Immature natural killer cell (primary cell): ENCODE measurements at regions not wholly inside any gene's neighbourhood (a gene's known extent, or its start where the extent isn't known, plus 50 kb on each side); places are given as distances from the start of the nearest gene placed in this dataset.
"Not testable (repeated sequence)": the region's sequence is repeated elsewhere in the genome, so short reads cannot be mapped to it uniquely, and the experiment has no call there.

Experiments used
- DNase-seq, 3 donors: peaks; one replicate each; pipeline ENCODE4 v3.0.0; 2022; ENCODE audit warnings: mixed read lengths in 1 of 3
- H3K27ac Mint-ChIP-seq, 6 donors: one replicate each; pipeline ENCODE4 v1.8.0; 2020; ENCODE audit warnings: mixed read lengths in 6 of 6, mild to moderate bottlenecking in 5 of 6, inconsistent platforms in 4 of 6, moderate library complexity in 3 of 6
- H3K27me3 Mint-ChIP-seq, 3 donors: one replicate each; pipeline ENCODE4 v1.8.0; 2020 to 2021; ENCODE audit warnings: low read depth in 3 of 3, mild to moderate bottlenecking in 3 of 3, mixed read lengths in 3 of 3, moderate library complexity in 3 of 3, inconsistent platforms in 1 of 3
- H3K36me3 Mint-ChIP-seq, 3 donors: one replicate each; pipeline ENCODE4 v1.8.0; 2020; ENCODE audit warnings: mixed read lengths in 3 of 3, inconsistent platforms in 2 of 3, mild to moderate bottlenecking in 2 of 3
- H3K4me1 Mint-ChIP-seq, 2 donors: one replicate each; pipeline ENCODE4 v1.8.0; 2020; ENCODE audit warnings: inconsistent platforms in 2 of 2, mild to moderate bottlenecking in 2 of 2, mixed read lengths in 2 of 2, moderate library complexity in 1 of 2
- H3K4me3 Mint-ChIP-seq, 5 donors: one replicate each; pipeline ENCODE4 v1.8.0; 2020; ENCODE audit warnings: mild to moderate bottlenecking in 5 of 5, mixed read lengths in 5 of 5, inconsistent platforms in 3 of 5, moderate library complexity in 3 of 5
- H3K9me3 Mint-ChIP-seq, 6 donors: one replicate each; pipeline ENCODE4 v1.8.0; 2020; ENCODE audit warnings: mild to moderate bottlenecking in 6 of 6, mixed read lengths in 6 of 6, inconsistent platforms in 4 of 6, moderate library complexity in 3 of 6

DNA sequence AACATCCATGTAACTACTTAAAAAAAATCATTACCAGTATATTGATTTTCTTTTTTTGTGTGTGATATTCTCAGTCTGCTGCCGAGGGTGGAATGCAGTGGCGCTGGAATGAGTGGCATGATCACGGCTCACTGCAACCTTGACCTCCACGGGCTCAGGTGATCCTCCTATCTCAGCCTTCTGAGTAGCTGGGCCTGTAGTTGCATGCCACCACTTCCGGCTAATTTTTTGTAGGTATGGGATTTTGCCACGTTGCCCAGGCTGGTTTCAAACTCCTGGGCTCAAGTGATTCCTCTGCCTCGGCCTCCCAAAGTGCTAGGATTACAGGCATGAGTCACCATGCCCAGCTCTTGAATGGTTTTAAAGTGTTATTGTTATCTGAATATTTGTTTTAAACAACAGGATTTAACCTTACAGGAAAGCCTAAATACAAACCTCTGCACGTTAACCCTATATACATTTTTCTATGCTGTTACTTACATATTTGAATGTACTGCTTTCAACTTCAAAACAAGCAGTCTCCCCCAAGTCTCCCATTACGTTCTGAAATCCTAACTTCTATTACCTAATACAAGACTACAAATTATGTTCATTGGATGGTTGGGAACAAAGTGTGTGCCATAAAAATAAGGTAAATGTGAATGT, 61.7 kb downstream of the KPNA2 start:
- H3K4me3 Mint-ChIP-seq = no peak overlapping the region
- H3K27me3 Mint-ChIP-seq = peaks cover 0 to 5% (median 2%) of the 10 kb centered on the region in 3 donors
- no peak overlapping the region for H3K27ac Mint-ChIP-seq
- DNase-seq = no peak
- peaks cover 12 to 19% of the 10 kb centered on the region in 2 donors for H3K4me1 Mint-ChIP-seq
- H3K36me3 Mint-ChIP-seq = no peaks in the 10 kb centered on the region
- no peaks in the 10 kb centered on the region for H3K9me3 Mint-ChIP-seq

DNA sequence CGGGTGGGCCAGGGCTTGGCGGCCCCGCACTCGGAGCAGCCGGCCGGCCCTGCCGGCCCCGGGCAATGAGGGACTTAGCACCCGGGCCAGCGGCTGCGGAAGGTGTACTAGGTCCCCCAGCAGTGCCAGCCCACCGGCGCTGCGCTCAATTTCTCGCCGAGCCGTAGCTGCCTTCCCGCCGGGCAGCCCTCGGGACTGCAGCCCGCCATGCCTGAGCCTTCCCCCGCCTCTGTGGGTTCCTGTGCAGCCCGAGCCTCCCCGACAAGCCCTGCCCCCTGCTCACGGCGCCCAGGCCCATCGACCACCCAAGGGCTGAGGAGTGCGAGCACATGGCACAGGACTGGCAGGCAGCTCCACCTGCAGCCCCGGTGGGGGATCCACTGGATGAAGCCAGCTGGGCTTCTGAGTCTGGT, 63.8 kb downstream of the KPNA2 start:
- H3K9me3 Mint-ChIP-seq, DNase-seq, H3K27me3 Mint-ChIP-seq, H3K36me3 Mint-ChIP-seq, H3K27ac Mint-ChIP-seq, H3K4me3 Mint-ChIP-seq: not testable (repeated sequence)
- H3K4me1 Mint-ChIP-seq = peaks cover 33 to 39% of the 10 kb centered on the region in 2 donors

DNA sequence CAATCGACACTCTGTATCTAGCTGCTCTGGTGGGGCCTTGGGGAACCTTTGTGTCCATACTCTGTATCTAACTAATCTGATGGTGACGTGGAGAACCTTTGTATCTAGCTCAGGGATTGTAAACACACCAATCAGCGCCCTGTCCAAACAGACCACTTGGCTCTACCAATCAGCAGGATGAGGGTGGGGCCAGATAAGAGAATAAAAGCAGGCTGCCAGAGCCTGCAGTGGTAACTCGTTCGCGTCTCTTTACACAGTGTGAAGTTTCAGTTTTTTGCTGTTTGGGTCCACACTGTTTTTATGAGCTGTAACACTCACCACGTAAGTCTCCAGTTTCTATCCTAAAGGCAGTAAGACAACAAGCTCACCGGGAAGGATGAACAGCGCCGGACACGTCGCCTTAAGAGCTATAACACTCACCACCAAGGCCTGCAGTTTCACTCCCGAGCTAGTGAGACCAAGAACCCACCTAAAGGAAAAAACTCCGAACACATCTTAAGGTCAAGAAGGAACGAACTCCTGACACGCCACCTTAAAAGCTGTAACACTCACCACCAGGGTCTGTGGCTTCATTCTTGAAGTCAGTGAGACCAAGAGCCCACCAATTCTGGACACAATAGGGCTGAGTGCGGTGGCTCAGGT, 64.6 kb downstream of the KPNA2 start:
- Mint-ChIP-seq H3K27me3 (peaks cover 0 to 6% (median 4%) of the 10 kb centered on the region in 3 donors), H3K4me3 (peak overlapping the region; percentile 92 to 97 (median 95)), H3K27ac (peak overlapping the region; percentile 46 to 98 (median 84)), H3K36me3 (no peaks in the 10 kb centered on the region), H3K4me1 (peaks cover 37 to 46% of the 10 kb centered on the region in 2 donors), H3K9me3 (no peaks in the 10 kb centered on the region)
- no peak for DNase-seq

DNA sequence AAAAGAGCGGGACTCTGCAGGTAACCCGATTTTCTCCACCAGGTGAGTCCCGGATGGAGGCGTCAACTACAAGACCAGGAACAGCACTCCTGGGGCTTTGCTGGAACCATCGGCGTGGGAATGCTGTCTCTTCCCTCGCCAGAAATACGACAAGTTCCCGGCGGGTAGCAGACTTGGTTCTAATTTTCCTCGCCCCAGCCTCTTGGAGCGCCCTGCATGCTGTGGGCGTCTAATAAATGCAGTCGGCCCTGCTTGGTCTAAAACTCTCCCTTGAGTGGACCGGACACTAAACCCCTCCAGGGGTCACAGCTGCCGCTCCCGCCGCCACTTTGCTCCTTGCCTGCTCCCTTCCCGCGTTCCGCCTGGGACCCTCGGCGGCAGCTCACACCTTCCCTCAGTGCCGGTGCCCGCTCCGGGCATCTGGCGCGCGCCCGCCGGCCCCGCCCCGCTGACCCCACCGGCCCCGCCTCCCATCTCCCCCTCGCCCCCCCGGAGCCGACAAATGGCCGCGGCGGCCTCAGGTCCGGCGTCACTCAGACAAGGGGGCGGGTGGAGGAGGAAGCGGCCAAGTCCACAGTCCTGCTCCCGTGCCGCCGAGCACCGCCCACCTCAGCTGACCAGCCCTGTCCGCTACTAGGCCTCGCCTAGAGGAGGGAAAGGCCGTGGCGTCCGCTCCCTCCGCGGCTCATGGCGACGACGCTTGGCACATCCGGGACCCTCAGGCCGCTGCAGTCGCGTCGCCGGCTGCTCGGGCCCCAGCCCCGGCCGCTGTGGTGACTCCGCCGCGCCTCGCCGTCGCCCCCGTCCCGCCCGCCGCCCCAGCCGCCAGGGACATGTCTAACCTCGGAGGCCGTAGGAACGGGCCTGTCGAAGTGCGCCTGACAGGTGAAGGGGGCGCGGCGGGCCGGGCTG, 65.8 kb downstream of the KPNA2 start:
- Mint-ChIP-seq H3K4me1 (peaks cover 43 to 52% of the 10 kb centered on the region in 2 donors), H3K9me3 (no peaks in the 10 kb centered on the region), H3K36me3 (no peaks in the 10 kb centered on the region), H3K27ac (peak overlapping the region; percentile 92 to 98 (median 95)), H3K4me3 (peak overlapping the region; percentile 92 to 97 (median 95)), H3K27me3 (peaks cover 0 to 6% (median 4%) of the 10 kb centered on the region in 3 donors)
- peak; percentile 80 to 81 (median 80) for DNase-seq

DNA sequence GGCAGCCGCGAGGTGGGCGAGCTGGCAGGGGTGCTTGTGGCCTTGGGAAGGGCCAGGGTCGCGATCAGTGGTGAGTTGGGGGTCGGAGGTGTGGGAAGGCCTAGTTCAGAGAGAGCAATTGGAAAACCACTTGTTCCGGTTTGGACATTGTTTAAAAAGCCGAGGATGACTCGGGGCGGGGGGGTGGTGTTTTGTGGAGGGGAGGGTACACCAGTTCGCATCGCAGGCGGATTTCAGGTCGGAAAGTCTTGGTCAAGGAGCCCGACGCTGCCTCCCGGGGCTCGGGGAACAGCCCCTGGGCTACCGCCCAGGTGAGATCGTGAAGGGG, 66.4 kb downstream of the KPNA2 start:
- no peak for DNase-seq
- H3K36me3 Mint-ChIP-seq = no peaks in the 10 kb centered on the region
- peaks cover 0 to 6% (median 4%) of the 10 kb centered on the region in 3 donors for H3K27me3 Mint-ChIP-seq
- H3K9me3 Mint-ChIP-seq = no peaks in the 10 kb centered on the region
- H3K4me3 Mint-ChIP-seq = peak overlapping the region; percentile 92 to 97 (median 95)
- H3K27ac Mint-ChIP-seq = peak overlapping the region; percentile 92 to 98 (median 95)
- H3K4me1 Mint-ChIP-seq = peaks cover 49 to 59% of the 10 kb centered on the region in 2 donors

DNA sequence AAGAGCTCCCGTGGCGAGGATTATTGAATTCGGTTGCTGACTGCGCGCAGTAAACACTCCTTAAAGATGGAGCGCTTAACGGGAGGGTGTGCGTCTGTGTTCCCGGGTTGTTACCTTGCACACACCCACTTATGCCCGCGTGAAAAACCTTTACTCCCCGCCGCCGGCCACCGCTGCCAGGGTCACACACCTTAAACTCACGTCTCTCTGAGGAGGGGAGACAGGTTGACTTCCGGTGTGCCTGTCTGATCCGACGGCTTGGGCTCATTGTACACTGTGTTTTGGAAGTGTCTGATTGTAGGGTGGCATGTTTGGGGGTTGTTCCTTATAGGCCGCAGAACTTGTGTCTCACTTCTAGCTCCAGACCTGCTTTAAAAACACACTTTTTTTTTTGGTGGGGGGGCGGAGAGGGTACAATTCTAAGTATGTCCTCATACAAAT, 66.8 kb downstream of the KPNA2 start:
- peak overlapping the region; percentile 92 to 98 (median 95) for H3K27ac Mint-ChIP-seq
- peak overlapping the region; percentile 92 to 97 (median 95) for H3K4me3 Mint-ChIP-seq
- H3K4me1 Mint-ChIP-seq = peaks cover 53 to 62% of the 10 kb centered on the region in 2 donors
- no peaks in the 10 kb centered on the region for H3K9me3 Mint-ChIP-seq
- peak; percentile 26 to 33 (median 31) for DNase-seq
- peaks cover 0 to under 1% (median 0%) of the 10 kb centered on the region in 3 donors for H3K36me3 Mint-ChIP-seq
- peaks cover 0 to 6% (median 4%) of the 10 kb centered on the region in 3 donors for H3K27me3 Mint-ChIP-seq

DNA sequence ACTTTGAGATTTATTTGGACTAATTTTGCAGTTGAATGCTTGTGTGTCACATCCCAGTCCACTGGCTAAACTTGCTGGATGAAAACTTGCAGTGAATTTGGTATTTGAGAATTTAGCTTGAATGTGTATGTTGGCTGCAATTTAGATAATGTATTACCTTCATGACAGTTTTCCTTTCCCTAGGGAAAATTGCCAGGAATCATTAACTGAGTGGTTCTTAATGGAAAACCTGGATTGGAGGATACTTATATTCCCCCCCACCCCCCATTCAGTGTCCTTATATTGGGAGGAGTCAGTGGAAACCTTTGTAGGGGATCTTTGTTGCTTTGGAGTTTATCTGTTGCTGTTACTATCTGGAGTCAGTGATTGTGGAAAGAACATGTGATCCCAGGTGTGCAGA, 67.6 kb downstream of the KPNA2 start:
- Mint-ChIP-seq H3K36me3 (peaks cover 0 to 3% (median 0%) of the 10 kb centered on the region in 3 donors), H3K9me3 (no peaks in the 10 kb centered on the region), H3K27ac (peak overlapping the region; percentile 92 to 98 (median 95)), H3K4me3 (peak overlapping the region; percentile 92 to 97 (median 95)), H3K4me1 (peaks cover 56 to 71% of the 10 kb centered on the region in 2 donors), H3K27me3 (peaks cover 0 to 6% (median 4%) of the 10 kb centered on the region in 3 donors)
- no peak for DNase-seq

DNA sequence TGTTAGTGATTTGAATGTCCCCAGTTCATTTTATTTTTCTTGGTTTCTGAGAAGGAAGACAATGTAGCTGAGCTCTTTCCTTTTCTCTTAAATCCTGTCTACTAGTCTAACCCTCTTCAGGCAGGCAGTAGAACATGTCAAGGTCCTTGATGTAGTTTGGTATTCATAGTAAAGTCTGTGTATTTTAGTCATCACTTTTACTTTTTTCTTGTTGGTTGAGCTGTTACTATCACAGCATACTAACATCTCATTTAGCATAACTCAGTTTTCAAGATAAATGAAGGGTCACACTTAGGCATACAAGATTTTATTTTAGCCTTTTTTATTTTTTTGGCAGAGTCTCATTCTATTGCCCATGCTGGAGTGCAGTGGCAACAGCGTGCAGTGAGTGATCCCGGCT, 70.5 kb downstream of the KPNA2 start:
- H3K4me3 Mint-ChIP-seq = peak overlapping the region in 1 of 5 donors; percentile 19
- no peak for DNase-seq
- H3K27me3 Mint-ChIP-seq = peaks cover 0 to 6% (median 4%) of the 10 kb centered on the region in 3 donors
- peaks cover 51 to 70% of the 10 kb centered on the region in 2 donors for H3K4me1 Mint-ChIP-seq
- H3K27ac Mint-ChIP-seq = peak overlapping the region; percentile 33 to 79 (median 62)
- H3K9me3 Mint-ChIP-seq = no peaks in the 10 kb centered on the region
- peaks cover 0 to 5% (median 4%) of the 10 kb centered on the region in 3 donors for H3K36me3 Mint-ChIP-seq

DNA sequence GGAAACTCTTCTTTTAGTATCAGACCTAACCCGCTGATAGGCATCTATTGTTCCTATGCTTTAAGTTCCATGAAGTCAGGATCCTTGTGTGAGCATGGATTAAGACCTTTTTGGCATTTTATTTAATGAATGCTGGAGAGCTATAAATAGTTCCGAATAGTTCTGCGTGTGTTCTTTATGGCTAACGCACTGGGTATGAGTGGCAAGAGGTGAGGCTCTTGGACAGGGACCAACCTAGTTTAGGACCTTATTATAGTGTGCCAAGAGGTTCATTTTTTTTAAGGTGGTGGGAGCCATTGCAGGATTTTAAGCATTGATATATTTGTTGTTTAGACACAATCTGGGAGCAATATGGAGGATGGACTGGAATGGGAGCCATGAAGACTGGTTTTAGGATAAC, 71.8 kb downstream of the KPNA2 start:
- Mint-ChIP-seq H3K27ac (peak overlapping the region in 5 of 6 donors; percentile 25 to 88 (median 84)), H3K4me1 (peaks cover 47 to 63% of the 10 kb centered on the region in 2 donors)

DNA sequence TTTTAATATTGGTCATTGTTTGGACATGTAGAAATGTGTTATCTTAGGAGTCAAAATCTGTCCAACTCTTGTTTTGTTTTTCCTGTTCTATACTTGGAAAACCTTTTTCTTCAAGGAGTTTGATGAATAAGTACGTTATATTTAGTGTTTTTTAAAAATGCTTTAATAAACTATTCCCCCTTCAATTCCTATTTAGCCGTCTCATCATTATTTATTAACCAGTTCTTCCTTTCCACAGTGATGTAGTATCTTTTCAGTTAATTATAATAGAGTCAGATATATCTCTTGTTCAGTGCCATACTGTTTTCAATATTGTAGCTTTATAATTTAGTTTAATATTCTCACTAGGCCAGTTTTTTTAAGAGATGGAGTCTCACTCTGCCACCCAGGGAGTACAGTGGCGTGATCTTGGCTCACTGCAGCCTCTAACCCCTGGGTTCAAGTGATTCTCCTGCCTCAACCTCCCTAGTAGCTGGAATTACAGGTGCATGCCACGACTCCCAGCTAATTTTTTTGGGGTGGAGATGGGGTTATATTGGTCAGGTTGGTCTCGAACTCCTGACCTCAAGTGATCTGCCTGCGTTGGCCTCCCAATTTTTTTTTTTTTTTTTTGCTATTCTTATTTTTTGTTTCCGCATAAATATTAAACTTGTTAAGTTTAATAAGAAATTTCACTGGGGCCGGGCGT, 72.9 kb downstream of the KPNA2 start:
- Mint-ChIP-seq H3K4me3 (no peak overlapping the region), H3K9me3 (no peaks in the 10 kb centered on the region), H3K4me1 (peaks cover 39 to 62% of the 10 kb centered on the region in 2 donors), H3K27me3 (no peaks in the 10 kb centered on the region), H3K36me3 (peaks cover 0 to 5% (median 4%) of the 10 kb centered on the region in 3 donors), H3K27ac (peak overlapping the region in 1 of 6 donors; percentile 48)
- DNase-seq = no peak

More for the DNA sequence above, 71.8 kb downstream of the KPNA2 start:
- DNase-seq = no peak
- peaks cover 0 to 5% (median 4%) of the 10 kb centered on the region in 3 donors for H3K36me3 Mint-ChIP-seq
- no peaks in the 10 kb centered on the region for H3K9me3 Mint-ChIP-seq
- H3K4me3 Mint-ChIP-seq = peak overlapping the region in 2 of 5 donors; percentile 4 to 58
- peaks cover 0 to 1% (median under 1%) of the 10 kb centered on the region in 3 donors for H3K27me3 Mint-ChIP-seq

DNA sequence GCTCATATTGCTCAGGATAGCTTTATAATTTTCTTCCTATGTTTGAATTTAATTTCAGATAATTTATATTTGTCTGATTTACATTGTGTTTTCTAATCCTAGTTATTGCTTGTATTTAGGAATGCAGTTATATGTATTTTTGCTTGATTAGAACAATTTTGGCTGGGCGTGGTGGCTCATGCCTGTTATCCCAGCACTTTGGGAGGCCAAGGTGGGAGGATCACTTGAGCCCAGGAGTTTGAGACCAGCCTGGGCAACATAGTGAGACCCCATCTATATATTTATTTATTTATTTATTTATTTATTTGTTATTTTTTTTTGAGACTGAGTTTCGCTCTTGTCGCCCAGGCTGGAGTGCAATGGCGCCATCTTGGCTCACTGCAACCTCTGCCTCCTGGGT, 73.9 kb downstream of the KPNA2 start:
- not testable (repeated sequence) for H3K27me3 Mint-ChIP-seq, H3K36me3 Mint-ChIP-seq, DNase-seq, H3K27ac Mint-ChIP-seq, H3K9me3 Mint-ChIP-seq, H3K4me3 Mint-ChIP-seq
- peaks cover 29 to 56% of the 10 kb centered on the region in 2 donors for H3K4me1 Mint-ChIP-seq

DNA sequence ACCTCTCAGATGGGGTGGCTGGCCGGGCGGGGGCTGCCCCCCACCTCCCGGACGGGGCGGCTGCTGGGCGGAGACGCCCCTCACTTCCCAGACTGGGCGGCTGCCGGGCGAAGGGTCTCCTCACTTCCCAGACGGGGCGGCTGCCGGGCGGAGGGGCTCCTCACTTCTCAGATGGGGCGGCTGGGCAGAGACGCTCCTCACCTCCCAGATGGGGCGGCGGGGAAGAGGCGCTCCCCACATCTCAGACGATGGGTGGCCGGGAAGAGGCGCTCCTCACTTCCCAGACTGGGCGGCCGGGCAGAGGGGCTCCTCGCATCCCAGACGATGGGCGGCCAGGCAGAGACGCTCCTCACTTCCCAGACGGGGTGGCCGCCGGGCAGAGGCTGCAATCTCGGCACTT, 80.7 kb downstream of the KPNA2 start:
- Mint-ChIP-seq H3K36me3 (peaks cover 10 to 23% (median 20%) of the 10 kb centered on the region in 3 donors), H3K4me1 (peaks cover 3 to 19% of the 10 kb centered on the region in 2 donors)
- not testable (repeated sequence) for H3K27me3 Mint-ChIP-seq, H3K27ac Mint-ChIP-seq, DNase-seq, H3K4me3 Mint-ChIP-seq, H3K9me3 Mint-ChIP-seq

DNA sequence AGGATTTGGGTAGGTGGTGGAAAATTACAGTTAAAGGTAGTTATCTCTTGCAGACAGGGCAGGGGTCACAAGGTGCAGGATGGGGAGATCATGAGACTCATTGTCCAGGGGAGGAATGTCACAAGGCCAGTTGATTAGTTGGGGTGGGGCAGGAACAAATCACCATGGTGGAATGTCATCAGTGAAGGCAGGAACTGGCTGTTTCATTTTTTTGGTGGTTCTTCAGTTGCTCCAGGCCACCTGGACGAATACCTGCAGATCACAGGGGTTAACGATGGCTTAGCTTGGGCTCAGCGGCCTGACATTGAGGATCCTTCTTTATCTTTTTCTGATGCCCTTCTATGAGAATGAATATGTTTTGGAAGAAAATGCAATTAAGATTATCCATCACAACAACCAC, 87.1 kb downstream of the KPNA2 start:
- Mint-ChIP-seq H3K36me3 (peaks cover 27 to 42% (median 32%) of the 10 kb centered on the region in 3 donors), H3K4me1 (peaks cover 13 to 27% of the 10 kb centered on the region in 2 donors), H3K27me3 (peaks cover 0 to 3% (median 0%) of the 10 kb centered on the region in 3 donors), H3K9me3 (no peaks in the 10 kb centered on the region), H3K27ac (peak overlapping the region in 2 of 6 donors; percentile 17 to 34), H3K4me3 (no peak overlapping the region)
- DNase-seq = no peak
